Neural progenitor cell (in vitro differentiated cells): ENCODE measurements at regions not wholly inside any gene's neighbourhood (a gene's known extent, or its start where the extent isn't known, plus 50 kb on each side); places are given as distances from the start of the nearest gene placed in this dataset.

ENCODE experiments used
- EZH2 ChIP-seq: fragments of 200-600 bp; sonication (generic); IDR thresholded peaks from 2 replicates; pipeline ENCODE4 v1.6.1; 2017; ENCODE audit warnings: antibody characterized with exemption, mild to moderate bottlenecking, moderate library complexity
- EZH2phosphoT487 ChIP-seq: fragments of 200-600 bp; sonication (generic); IDR thresholded peaks from 2 replicates; pipeline ENCODE4 v1.6.1; 2017; ENCODE audit warnings: antibody characterized with exemption
- TF ChIP-seq, protein P1 (sequence below): fragments of 200-600 bp; sonication (generic); IDR thresholded peaks from 2 replicates; pipeline ENCODE4 v1.5.1; 2017; ENCODE audit warnings: antibody characterized with exemption, mild to moderate bottlenecking

DNA sequence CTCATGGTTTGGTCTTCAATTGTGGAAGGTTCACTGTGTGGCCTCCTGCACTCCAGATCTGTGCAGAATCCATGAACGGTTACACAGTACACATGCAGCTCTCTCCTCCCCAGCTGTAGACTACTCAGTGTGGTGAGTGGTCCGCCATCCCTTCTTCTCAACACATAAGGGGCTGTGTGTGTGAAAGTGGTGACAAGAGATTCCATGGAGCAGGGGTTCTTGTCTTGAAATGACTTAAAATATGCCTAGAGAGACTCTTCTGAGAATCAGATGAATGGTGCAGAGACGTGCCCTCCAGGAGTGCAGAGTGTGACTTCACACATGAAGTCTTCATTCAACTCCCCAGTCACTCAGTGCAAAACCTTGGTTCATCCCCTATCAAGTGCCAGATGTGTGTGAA, 151.0 kb upstream of the COPS8 start:
- TF ChIP-seq, protein P1, sequence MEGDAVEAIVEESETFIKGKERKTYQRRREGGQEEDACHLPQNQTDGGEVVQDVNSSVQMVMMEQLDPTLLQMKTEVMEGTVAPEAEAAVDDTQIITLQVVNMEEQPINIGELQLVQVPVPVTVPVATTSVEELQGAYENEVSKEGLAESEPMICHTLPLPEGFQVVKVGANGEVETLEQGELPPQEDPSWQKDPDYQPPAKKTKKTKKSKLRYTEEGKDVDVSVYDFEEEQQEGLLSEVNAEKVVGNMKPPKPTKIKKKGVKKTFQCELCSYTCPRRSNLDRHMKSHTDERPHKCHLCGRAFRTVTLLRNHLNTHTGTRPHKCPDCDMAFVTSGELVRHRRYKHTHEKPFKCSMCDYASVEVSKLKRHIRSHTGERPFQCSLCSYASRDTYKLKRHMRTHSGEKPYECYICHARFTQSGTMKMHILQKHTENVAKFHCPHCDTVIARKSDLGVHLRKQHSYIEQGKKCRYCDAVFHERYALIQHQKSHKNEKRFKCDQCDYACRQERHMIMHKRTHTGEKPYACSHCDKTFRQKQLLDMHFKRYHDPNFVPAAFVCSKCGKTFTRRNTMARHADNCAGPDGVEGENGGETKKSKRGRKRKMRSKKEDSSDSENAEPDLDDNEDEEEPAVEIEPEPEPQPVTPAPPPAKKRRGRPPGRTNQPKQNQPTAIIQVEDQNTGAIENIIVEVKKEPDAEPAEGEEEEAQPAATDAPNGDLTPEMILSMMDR = no peak
- TF ChIP-seq EZH2 (no peak), EZH2phosphoT487 (no peak)
